DMS 273 (cell line): ENCODE measurements at regions not wholly inside any gene's neighbourhood (a gene's known extent, or its start where the extent isn't known, plus 50 kb on each side); places are given as distances from the start of the nearest gene placed in this dataset.
"Not testable (repeated sequence)": the region's sequence is repeated elsewhere in the genome, so short reads cannot be mapped to it uniquely, and the experiment has no call there.

Experiments
- DNase-seq: peaks from one replicate; lab custom pipeline; 2025; ENCODE audit not compliant: unreplicated experiment; lab: John Stamatoyannopoulos, UW

GRCh38 chr2:56768973-56769372 is 585.2 kb downstream of the CCDC85A start:
- no peak for DNase-seq

GRCh38 chr2:56770490-56770889 is 586.7 kb downstream of the CCDC85A start:
- no peak for DNase-seq

- DNase-seq = no peak
Observed at GRCh38 chr2:56784046-56784445, 600.3 kb downstream of the CCDC85A start.

- no peak for DNase-seq
Observed at GRCh38 chr2:56801214-56801613, 617.4 kb downstream of the CCDC85A start.

GRCh38 chr2:56801770-56802169 is 618.0 kb downstream of the CCDC85A start:
- no peak for DNase-seq

- DNase-seq = no peak
Observed at GRCh38 chr2:56803596-56803995, 619.8 kb downstream of the CCDC85A start.

GRCh38 chr2:56806924-56807323 is 623.1 kb downstream of the CCDC85A start:
- DNase-seq = no peak

DNA sequence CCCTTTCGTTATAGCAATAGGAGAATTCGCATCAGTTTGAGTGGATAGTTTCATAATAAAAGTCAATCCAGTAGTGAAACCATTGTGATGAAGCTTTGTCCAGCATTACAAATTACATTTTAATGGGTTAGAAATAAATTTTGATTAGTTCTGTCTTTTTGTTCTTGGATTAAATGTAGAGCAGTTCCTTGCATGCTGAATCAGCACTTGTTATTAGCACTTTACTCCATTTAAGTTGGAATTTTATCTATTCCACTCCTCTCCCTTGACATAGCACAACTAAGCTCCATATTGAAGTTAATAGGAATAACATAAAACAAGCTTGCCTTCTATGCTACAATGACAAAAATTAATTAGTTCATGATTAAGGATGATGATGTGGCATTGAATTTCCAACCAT is 624.1 kb downstream of the CCDC85A start:
- DNase-seq = no peak

DNA sequence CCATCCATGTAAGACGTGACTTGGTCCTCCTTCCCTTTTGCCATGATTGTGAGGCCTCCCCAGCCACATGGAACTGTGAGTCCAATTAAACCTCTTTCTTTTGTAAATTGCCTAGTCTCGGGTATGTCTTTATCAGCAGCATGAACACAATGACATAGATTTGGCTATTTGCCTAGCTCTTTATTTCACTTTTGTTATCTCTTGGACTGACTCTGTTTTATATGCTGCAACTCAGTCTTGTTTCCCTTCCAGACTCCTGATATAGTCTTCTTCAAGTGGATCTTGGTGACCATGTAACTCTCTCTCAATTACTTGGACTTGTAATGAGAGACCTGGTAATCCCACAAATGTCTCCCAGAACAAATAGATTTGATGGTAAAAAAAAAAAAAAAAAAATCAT is 627.6 kb downstream of the CCDC85A start:
- no peak for DNase-seq

- no peak for DNase-seq
Observed at GRCh38 chr2:56812432-56812831, 628.6 kb downstream of the CCDC85A start.

- DNase-seq = no peak
Observed at GRCh38 chr2:56813490-56813889, 629.7 kb downstream of the CCDC85A start.

DNA sequence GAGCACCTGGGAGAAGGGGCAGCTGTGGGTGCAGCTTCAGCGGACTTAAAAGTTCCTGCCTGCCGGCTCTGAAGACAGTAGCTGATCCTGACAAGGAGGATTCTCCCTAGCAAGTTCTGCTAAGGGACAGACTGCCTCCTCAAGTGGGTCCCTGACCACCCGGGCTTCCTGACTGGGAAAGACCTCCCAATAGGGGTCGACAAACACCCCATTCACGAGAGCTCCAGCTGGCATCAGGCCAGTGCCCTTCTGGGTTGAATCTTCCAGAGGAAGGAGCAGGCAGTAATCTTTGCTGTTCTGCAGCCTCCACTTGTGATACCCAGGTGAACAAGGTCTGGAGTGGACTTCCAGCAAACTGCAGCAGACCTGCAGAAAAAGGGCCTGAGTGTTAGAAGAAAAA is 632.9 kb downstream of the CCDC85A start:
- DNase-seq = peak; percentile 8

- DNase-seq = no peak
Observed at GRCh38 chr2:56831780-56832179, 648.0 kb downstream of the CCDC85A start.

DNA sequence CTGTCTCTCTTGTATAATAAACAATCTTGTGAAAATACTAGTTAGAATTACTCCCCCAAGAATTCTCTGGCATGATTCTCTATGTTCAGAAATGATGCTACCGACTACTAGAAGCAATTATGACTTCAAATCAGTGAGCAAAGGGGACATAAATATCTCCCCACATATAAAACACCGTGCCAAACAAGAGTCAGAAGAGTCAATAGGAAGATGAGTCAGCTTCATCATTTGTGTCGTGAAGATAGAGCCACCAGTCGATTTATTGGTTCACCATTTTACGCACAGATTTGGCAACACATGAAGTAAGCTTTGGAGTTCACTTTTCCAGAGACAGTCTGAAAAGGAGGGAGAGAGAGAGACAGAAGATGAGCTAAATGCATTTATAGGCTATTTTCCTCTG is 650.9 kb downstream of the CCDC85A start:
- no peak for DNase-seq

GRCh38 chr2:56840009-56840408 is 656.2 kb downstream of the CCDC85A start:
- not testable (repeated sequence) for DNase-seq

- no peak for DNase-seq
Observed at GRCh38 chr2:56860991-56861390, 677.2 kb downstream of the CCDC85A start.

DNA sequence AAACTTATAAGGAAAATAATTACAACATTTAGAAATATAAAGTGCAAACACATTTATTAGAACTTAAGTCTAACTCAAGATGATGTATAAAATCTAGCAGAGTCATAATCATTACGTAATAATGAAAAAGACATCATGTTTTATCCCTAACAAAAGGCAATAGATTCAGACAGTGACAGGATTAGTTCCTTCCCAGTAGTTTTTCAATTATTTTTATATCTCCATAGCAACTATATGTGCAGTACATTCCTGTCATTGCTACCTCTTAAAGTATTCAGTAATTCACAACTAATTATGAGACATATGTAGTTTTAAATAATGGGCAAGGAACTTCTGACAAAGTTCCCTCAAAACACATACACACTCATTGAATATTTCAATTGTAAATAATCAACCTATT is 687.9 kb downstream of the CCDC85A start:
- no peak for DNase-seq

GRCh38 chr2:56874717-56875116 is 690.9 kb downstream of the CCDC85A start:
- no peak for DNase-seq

DNA sequence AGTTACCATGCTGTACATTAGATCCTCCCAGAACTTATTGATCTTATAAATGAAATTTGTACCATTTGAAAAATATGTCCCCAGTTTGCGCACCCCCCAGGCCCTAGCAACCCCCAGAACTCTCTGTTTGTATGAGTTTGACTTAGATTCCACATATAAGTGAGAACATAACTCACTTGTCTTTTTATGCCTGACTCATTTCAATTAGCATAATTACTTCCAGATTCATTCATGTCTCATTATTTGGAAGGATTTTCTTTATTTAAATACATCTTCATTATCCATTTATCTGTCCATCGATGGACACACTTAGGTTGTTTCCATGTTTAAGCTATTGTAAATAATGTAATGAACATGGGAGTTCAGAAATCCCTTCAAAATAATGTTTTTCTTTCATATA is 705.9 kb downstream of the CCDC85A start:
- DNase-seq = no peak

DNA sequence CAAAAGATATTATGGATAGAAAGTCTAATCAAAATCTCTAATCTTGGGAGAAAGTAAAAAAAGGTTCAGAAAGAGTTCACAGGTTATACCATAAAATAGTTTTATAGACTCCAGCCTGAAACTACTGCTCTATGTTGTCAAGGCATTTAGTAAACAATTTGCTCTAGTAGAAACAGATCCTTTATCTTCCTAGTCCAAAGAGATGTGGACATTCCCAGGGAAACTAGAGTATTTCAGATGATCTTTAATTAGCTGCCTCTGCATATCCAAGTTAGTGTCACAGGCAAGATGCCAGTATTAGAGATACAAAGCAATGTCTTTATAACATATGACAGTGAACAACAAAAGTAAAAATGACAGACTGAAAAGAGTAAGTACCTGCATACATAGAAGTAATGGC is 708.6 kb downstream of the CCDC85A start:
- DNase-seq = no peak

GRCh38 chr2:56898986-56899385 is 715.2 kb downstream of the CCDC85A start:
- no peak for DNase-seq

DNA sequence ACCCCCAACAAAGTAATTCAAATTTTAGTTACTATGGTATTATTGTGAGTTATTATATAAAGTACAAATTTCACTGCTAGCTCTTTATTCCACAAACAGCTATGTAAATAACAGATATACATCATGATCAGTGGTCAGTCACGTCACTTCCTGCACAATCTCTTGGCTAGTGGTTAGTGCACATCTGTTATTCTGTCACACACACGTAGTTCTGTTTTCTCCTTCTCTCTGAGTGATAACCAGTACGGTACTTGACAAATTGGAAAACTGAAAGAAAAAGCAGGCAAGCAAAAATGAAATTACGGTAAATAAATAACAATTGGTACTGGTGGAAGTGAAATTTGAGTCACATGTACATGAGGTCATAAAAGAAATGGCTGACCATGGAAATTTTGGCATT is 728.7 kb downstream of the CCDC85A start:
- no peak for DNase-seq

DNA sequence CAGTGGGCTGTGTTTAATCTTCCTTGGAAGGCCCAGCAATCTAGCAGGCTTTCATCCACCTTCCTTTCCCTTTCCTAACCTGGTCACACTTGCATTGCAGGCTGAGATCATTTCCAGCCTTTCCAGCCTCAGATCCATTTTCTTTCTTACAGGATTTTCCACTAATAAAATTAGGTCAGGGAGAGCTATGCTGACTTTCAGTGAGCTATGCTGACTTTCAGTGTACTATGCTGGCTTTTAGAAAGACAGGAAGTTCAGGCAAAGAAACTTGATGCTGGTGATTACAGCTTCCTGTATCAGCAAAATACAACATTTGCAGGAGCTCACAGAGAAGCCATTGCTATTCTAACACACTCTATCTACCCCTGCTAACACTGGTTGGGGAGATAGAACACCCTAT is 735.0 kb downstream of the CCDC85A start:
- no peak for DNase-seq

DNA sequence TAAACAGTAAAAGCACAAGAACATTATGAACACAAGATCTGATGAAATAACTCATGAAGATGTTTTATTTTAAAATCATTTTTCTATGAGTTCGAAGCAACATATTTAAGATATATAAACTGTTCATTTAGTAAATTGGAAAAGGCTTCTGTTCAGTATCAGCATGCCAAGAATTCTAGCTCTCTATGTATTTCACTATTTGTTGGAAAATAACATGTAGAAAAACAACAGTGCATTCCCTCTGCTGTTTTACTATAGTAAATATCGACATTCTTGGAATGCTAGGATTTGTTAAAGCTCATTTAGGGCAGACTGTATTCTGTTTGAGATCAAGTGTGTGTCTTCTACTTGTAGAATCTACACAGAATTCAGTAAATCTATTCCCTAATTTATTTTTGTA is 750.2 kb downstream of the CCDC85A start:
- no peak for DNase-seq
